ENCODE measurements at regions not wholly inside any gene's neighbourhood (a gene's known extent, or its start where the extent isn't known, plus 50 kb on each side); places are given as distances from the start of the nearest gene placed in this dataset.
"Not testable (repeated sequence)": the region's sequence is repeated elsewhere in the genome, so short reads cannot be mapped to it uniquely, and the experiment has no call there.

DNA sequence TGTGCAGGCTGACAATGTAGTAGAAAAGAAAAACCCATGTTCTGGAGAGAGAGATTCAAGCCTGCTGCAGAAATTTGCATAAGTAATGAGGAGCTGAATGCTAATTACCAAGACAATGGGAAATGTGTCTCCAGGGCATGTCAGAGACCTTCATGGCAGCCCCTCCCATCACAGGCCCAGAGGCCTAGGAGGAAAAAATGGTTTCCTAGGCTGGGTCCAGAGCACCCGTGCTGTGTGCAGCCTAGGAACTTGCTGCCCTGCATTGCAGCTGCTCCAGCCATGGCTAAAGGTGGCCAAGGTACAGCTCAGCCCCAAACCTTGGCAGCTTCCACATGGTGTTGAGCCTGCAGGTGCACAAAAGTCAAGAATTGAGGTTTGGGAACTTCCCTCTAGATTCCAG, 402.3 kb downstream of the PRR32 start:
- not testable (repeated sequence) for DNase-seq

- DNase-seq, result no peak
These were observed 424.1 kb downstream of the PRR32 start for GRCh38 chrX:127243654-127244053.

DNA sequence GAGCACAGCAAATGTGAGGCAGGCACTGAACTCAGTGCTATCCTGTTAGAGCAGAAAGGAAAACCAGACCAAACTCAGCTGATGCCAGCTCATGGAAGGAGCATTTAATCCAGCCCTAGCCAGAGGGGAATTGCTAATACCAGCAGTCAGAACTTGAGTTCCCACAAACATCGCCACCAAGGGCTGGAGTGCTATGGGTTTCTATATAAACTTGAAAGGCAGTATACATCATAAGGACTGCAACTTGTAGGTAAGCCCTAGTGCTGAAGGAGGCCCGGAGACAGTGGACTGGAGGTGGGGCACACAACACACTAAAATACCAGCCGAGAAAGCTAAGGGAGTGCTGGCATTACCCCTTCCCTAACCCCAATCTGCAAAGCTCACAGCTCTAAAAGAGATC, 440.2 kb downstream of the PRR32 start:
- DNase-seq, result no peak

GRCh38 chrX:127276326-127276725, 456.8 kb downstream of the PRR32 start:
- no peak for DNase-seq

GRCh38 chrX:127300511-127300910, 481.0 kb downstream of the PRR32 start:
- DNase-seq, result no peak

- no peak for DNase-seq
These were observed 483.3 kb downstream of the PRR32 start for GRCh38 chrX:127302841-127303240.

- DNase-seq, result no peak
These were observed 485.5 kb downstream of the PRR32 start for GRCh38 chrX:127305013-127305412.

DNA sequence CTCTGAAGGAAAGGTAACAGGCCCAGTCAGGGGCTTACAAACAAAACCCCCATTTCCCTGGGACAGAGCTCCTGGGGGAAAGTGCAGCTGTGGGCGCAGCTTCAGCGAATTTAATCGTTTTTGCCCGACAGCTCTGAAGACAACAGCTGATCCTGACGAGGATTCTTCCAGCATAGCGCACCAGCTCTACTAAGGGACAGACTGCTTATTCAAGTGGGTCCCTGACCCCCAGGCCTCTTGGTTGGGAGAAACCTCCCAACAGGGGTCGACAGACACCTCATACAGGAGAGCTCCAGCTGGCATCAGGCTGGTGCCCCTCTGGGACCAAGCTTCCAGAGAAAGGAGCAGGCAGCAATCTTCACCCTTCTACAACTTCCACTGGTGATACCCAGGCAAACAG, 486.7 kb downstream of the PRR32 start:
- DNase-seq, result no peak

DNA sequence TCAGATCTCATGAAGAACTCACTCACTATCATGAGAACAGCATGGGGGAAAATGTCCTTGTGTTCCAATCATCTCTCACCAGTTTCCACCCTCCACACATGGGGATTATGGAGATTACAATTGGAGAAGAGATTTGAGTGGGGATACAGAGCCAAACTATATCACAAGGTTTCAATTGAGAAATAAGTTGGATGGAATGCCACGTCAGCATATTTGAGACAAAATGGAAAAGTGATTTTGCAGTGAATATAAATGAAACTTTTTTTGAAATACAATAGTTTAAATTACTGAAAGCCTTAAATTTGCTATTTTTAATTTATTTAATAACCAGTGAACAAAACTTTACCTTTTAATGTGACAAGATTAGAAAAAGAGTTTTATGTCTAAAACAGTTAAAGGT, 494.1 kb downstream of the PRR32 start:
- no peak for DNase-seq

GRCh38 chrX:127317159-127317558, 497.6 kb downstream of the PRR32 start:
- no peak for DNase-seq

DNA sequence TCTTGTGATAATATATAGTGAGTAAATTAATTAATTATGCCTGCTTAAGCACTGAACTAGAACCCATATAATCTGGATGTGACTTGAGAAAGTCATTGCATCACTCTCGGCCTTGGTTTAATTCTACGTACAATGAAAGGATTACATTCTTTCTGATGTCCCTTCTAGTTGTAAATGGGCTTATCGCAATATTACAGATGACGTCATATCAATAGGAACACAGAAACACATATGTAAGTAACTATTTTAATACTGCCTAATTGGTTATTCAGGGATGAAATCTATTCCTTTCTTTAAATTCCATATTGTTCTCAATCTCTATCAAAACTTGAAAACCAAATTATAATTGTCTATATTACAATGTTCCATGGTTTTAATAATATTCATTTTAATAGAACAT, 504.6 kb downstream of the PRR32 start:
- no peak for DNase-seq
